Sigmoid colon (tissue), 6 donors: ENCODE measurements at regions not wholly inside any gene's neighbourhood (a gene's known extent, or its start where the extent isn't known, plus 50 kb on each side); places are given as distances from the start of the nearest gene placed in this dataset.

ENCODE experiments used
- DNase-seq: peaks from one replicate; pipeline ENCODE4 v3.0.0-alpha.2; 2019
- H3K27ac ChIP-seq, 4 donors: fragments of 200-600 bp; sonication (generic); one replicate each; pipeline ENCODE4 v1.5.1; 2016 to 2019; ENCODE audit warnings: mild to moderate bottlenecking in 1 of 4
- H3K27me3 ChIP-seq, 3 donors: fragments of 200-600 bp; sonication (generic); one replicate each; pipeline ENCODE4 v1.5.1; 2019; ENCODE audit warnings: mild to moderate bottlenecking in 1 of 3
- H3K36me3 ChIP-seq, 4 donors: fragments of 200-600 bp; sonication (generic); one replicate each; pipeline ENCODE4 v1.5.1; 2016 to 2019
- H3K4me1 ChIP-seq, 4 donors: fragments of 200-600 bp; sonication (generic); one replicate each; pipeline ENCODE4 v1.5.1; 2017 to 2019
- H3K4me3 ChIP-seq, 4 donors: fragments of 200-600 bp; sonication (generic); one replicate each; pipeline ENCODE4 v1.5.1; 2017 to 2019; ENCODE audit warnings: mild to moderate bottlenecking in 2 of 4, moderate library complexity in 1 of 4
- H3K9me3 ChIP-seq, 4 donors: fragments of 200-600 bp in 3 of 4; sonication (generic) in 3 of 4; one replicate each; pipeline versions ENCODE4 v1.5.1 to v1.6.1; 2013 to 2019
- EP300 ChIP-seq, 4 donors: sonication (generic); formaldehyde crosslinking; IDR thresholded peaks; one replicate each; pipeline ENCODE4 v1.6.1; 2017; ENCODE audit warnings: antibody characterized with exemption in 4 of 4
- POLR2A ChIP-seq, 2 donors: fragments of 450-650 bp; IDR thresholded peaks; one replicate each; pipeline ENCODE4 v1.6.1; 2016; ENCODE audit warnings: antibody characterized with exemption in 2 of 2, mild to moderate bottlenecking in 2 of 2, moderate library complexity in 2 of 2
- POLR2AphosphoS5 ChIP-seq, 4 donors: sonication (generic); formaldehyde crosslinking; IDR thresholded peaks; one replicate each; pipeline ENCODE4 v1.6.1; 2017; ENCODE audit warnings: antibody characterized with exemption in 4 of 4
- WGBS, 2 donors: extraction: QIAGEN DNeasy Blood & Tissue Kit; methylation state at CpG; one replicate each; pipeline ENCODE4 v1.1.7; 2013; 5-methylcytosine and 5-hydroxymethylcytosine counted together
- intact Hi-C: fragments of 100-400 bp; cut with DNase I; formaldehyde crosslinking; loops from one replicate; pipeline ENCODE4 v1.15.1; 2023
- TF ChIP-seq, protein P1 (sequence below), 4 experiments: fragments of 450-650 bp in 3 of 4; fragments of 200-600 bp in 1 of 4; IDR thresholded peaks; one replicate each; pipeline ENCODE4 v1.5.1; 2016 to 2019; ENCODE audit warnings: antibody characterized with exemption in 4 of 4, mild to moderate bottlenecking in 3 of 4, moderate library complexity in 2 of 4
- donor health status: healthy with polysubstance abuse.
- donor health status: healthy.

DNA sequence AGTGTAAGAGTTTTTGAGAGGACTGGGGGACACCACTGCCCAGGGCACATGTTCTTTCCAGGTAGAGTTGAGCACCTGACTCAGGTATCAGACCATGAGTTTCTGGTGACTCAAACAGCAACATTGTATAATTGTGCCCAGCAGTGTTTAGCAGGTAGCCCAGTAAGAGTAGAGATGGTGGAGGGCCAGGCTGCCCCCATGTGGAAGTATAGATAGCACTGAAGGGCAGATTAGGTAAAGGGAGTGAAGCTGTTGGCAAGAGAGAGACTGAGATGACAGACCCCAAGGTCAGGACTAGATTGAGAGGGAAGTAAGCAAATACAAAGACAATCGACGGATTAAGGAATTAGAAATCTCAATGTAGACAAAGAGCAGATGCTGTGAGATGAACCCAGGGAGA is 74.6 kb downstream of the TRIM42 start:
- TF ChIP-seq POLR2A (IDR thresholded peaks at IDR 0.05) (no peak), POLR2AphosphoS5 (IDR thresholded peaks at IDR 0.05) (no peak), EP300 (IDR thresholded peaks at IDR 0.05) (no peak)
- TF ChIP-seq, protein P1, sequence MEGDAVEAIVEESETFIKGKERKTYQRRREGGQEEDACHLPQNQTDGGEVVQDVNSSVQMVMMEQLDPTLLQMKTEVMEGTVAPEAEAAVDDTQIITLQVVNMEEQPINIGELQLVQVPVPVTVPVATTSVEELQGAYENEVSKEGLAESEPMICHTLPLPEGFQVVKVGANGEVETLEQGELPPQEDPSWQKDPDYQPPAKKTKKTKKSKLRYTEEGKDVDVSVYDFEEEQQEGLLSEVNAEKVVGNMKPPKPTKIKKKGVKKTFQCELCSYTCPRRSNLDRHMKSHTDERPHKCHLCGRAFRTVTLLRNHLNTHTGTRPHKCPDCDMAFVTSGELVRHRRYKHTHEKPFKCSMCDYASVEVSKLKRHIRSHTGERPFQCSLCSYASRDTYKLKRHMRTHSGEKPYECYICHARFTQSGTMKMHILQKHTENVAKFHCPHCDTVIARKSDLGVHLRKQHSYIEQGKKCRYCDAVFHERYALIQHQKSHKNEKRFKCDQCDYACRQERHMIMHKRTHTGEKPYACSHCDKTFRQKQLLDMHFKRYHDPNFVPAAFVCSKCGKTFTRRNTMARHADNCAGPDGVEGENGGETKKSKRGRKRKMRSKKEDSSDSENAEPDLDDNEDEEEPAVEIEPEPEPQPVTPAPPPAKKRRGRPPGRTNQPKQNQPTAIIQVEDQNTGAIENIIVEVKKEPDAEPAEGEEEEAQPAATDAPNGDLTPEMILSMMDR (IDR thresholded peaks at IDR 0.05) = no peak
- Histone ChIP-seq H3K4me3 (no peak overlapping the region), H3K9me3 (no peaks in the 10 kb centered on the region), H3K27me3 (no peaks in the 10 kb centered on the region), H3K27ac (no peak overlapping the region), H3K4me1 (no peaks in the 10 kb centered on the region), H3K36me3 (no peaks in the 10 kb centered on the region)
- intact Hi-C loops = no loop called here
- DNase-seq = no peak
- WGBS, 2 donors = 93 to 95% methylated on average over 2 of the region's 2 CpGs

DNA sequence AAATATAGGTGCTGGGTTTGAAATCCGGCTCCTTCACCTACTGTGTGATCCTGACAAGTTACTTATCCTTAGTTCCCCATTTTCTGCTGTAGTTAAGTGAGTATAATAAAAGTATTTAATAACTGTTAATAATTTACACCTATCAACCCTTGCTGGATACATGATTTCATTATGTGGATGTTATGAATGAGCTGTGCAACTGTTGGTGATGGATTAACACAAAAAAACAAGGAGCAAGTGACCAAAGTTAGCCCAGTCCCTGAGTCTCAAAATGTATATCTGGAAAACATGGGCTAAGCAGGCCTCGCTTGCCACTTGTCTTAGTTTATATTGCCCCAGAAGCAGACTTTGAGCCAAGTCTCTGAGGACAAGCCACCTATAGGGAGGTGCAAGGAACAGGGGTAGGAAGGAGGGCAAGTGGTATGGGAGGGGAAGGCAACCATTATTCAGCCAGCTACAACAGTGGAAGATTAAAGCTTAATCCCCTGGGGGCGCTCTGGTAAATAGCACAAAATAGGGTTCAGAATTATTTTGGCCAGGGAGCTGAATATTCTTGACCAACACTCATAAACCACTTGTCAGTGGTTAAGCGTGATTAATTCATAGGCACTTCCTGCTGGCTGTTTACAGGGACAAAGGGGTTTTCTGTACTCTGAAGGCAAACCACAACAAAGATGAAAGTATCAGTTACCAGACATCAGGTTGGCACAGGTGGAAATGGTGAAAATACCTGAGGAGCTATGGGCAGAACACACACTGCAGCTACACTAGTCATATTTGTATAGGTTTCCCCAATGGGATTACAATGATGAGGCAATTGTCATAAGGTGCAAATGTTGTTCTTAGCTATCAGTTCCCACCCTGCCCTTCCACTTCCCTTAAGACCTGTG is 76.2 kb downstream of the TRIM42 start:
- TF ChIP-seq POLR2A (IDR thresholded peaks at IDR 0.05) (no peak), EP300 (IDR thresholded peaks at IDR 0.05) (no peak), POLR2AphosphoS5 (IDR thresholded peaks at IDR 0.05) (no peak)
- TF ChIP-seq, protein P1 (IDR thresholded peaks at IDR 0.05) = no peak
- H3K36me3 ChIP-seq = no peaks in the 10 kb centered on the region
- no peaks in the 10 kb centered on the region for H3K9me3 ChIP-seq
- 62 to 68% methylated on average over 4 of the region's 4 CpGs for WGBS, 2 donors
- H3K4me1 ChIP-seq = no peaks in the 10 kb centered on the region
- intact Hi-C loops = no loop called here
- H3K27me3 ChIP-seq = no peaks in the 10 kb centered on the region
- no peak overlapping the region for H3K27ac ChIP-seq
- H3K4me3 ChIP-seq = no peak overlapping the region
- DNase-seq = no peak

DNA sequence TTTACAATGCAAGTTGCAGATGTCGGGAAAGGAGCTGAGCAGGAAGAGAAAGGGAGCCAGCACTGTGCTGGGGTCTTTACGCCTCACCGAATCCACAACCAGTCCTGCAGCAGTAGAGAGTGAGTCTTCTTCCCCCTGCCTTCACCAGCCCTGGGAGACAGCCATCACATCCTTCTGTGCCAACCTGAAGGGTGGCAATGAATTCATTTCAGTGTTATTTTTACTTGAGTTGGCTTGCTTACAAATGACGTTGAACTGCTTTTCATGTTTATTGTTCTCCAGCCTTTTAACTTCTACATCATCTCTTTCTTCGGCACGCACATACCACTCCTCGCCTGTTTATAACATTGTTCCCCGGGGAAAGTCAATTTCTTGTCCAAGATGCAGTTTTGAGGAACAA is 77.1 kb downstream of the TRIM42 start:
- 66 to 78% methylated on average over 8 of the region's 8 CpGs for WGBS, 2 donors
- H3K36me3 ChIP-seq = no peaks in the 10 kb centered on the region
- no peaks in the 10 kb centered on the region for H3K4me1 ChIP-seq
- no peak for DNase-seq
- TF ChIP-seq EP300 (IDR thresholded peaks at IDR 0.05) = no peak
- no peak for TF ChIP-seq POLR2AphosphoS5 (IDR thresholded peaks at IDR 0.05)
- TF ChIP-seq, protein P1 (IDR thresholded peaks at IDR 0.05) = no peak
- TF ChIP-seq POLR2A (IDR thresholded peaks at IDR 0.05) = no peak
- H3K27ac ChIP-seq = no peak overlapping the region
- intact Hi-C loops = no loop called here
- H3K27me3 ChIP-seq = no peaks in the 10 kb centered on the region
- no peaks in the 10 kb centered on the region for H3K9me3 ChIP-seq
- H3K4me3 ChIP-seq = no peak overlapping the region

DNA sequence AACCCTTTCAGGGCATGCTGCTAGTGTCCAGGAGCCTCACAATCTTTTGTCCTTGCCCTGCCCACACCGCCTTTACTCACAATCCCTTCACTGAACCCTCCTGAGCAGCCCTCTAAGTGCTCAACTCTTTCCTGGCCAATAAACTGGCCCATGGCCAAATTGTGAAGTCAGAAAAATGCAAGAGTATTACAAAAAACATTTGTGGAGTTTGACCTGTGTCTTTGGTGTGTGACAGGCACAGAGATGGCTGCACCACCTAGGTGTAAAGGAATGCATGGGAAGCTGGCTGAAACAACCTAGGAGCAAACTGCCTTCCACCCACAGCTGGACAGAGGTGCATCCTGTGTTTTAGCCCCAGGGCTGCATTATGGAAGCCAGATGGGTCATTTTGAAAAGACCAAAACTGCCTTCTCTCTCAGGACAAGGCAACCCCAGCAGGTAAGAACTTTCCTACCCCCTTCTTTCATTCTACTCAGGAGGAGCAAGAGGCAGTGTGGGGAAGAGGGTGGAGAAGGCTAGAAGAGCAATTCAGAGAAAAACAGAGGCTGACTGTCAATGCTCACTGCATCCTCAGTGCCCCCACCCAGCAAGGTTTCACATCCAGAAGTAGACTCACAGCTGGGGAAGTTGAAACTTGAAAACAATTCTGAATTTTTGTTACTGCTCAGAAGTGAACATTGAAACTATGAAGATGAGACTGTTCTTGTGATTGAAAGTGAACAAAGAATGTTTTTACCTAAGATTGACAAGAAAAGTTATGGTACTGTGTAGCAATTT is 78.6 kb downstream of the TRIM42 start:
- 0 to 86% methylated on average over 1 of the region's 1 CpG for WGBS, 2 donors
- intact Hi-C loops = no loop called here
- H3K27ac ChIP-seq = no peak overlapping the region
- no peaks in the 10 kb centered on the region for H3K9me3 ChIP-seq
- H3K27me3 ChIP-seq = no peaks in the 10 kb centered on the region
- no peaks in the 10 kb centered on the region for H3K36me3 ChIP-seq
- TF ChIP-seq POLR2AphosphoS5 (IDR thresholded peaks at IDR 0.05) = no peak
- TF ChIP-seq EP300 (IDR thresholded peaks at IDR 0.05) = no peak
- no peak for TF ChIP-seq POLR2A (IDR thresholded peaks at IDR 0.05)
- TF ChIP-seq, protein P1 (IDR thresholded peaks at IDR 0.05) = no peak
- no peak for DNase-seq
- H3K4me1 ChIP-seq = no peaks in the 10 kb centered on the region
- H3K4me3 ChIP-seq = no peak overlapping the region
